ENCODE measurements at regions not wholly inside any gene's neighbourhood (a gene's known extent, or its start where the extent isn't known, plus 50 kb on each side); places are given as distances from the start of the nearest gene placed in this dataset.

DNA sequence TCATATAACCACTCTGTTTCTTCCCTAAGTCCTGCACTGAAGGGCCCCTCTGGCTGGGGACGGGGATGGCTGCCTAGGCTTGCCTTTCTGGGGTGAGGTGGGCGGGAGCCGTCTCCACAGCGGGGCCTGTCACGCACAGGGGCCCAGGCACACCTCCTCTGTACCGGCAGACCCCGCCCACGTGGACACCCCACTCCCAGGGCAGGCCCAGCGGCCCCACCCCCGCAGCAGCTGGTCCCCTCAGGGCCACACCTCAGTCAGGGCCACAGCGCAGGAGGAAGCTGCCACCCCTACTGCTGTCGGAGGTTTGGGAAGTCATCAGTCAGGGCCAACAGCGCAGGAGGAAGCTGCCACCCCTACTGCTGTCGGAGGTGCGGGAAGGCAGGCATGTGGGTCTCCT is 257.6 kb upstream of the RAB6C start:
- H3K9me3 Mint-ChIP-seq = no peaks in the 10 kb centered on the region
- no peak for DNase-seq (ENCODE audit: low spot score)
- H3K4me3 Mint-ChIP-seq = no peak overlapping the region
- intact Hi-C loops (cut with micrococcal nuclease) = no loop called here
- no peaks in the 10 kb centered on the region for H3K27me3 Mint-ChIP-seq (ENCODE audit: insufficient read depth)
- H3K36me3 Mint-ChIP-seq (ENCODE audit: low read depth) = no peaks in the 10 kb centered on the region
- no peaks in the 10 kb centered on the region for H3K4me1 Mint-ChIP-seq (ENCODE audit: low read depth)
- no peak overlapping the region for H3K27ac Mint-ChIP-seq

DNA sequence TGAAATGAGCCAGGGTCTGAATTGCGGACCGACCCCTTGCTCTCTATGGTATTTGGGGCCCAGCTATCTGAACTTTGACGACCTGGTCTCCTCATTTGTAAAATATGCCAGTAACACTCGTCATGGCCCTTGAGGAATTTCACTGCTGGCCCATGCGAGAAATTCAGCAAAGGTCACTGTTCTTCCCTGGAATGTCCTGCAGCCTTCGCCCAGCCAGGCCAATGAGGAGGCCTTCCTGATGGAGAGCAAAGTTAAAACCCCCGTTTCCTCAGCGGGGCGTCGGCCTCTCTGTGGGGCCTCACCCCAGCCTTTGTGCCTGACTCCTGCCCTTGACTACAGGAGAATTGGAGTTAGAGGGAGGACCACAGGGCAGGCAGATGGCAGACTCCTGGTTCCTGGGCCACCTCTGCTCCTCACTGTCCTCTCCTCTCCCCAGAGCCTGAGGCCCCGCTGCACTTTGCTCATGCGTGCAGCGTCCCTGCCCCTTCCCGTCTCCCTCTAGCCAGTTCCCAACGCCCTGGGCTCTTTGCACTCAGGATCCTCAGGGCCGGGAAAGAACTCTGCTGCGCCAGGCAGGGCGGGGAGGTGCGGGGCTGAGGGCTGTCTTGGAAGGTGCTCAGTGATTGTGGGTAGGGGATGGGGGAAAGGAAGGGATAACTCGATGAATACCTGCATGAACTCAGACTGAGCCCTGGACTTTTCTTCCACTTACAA is 257.0 kb upstream of the RAB6C start:
- Mint-ChIP-seq H3K27ac (no peak overlapping the region), H3K4me1 (ENCODE audit: low read depth) (no peaks in the 10 kb centered on the region), H3K9me3 (no peaks in the 10 kb centered on the region), H3K4me3 (no peak overlapping the region), H3K27me3 (ENCODE audit: insufficient read depth) (no peaks in the 10 kb centered on the region), H3K36me3 (ENCODE audit: low read depth) (no peaks in the 10 kb centered on the region)
- intact Hi-C loops (cut with micrococcal nuclease) = no loop called here
- DNase-seq (ENCODE audit: low spot score) = no peak

DNA sequence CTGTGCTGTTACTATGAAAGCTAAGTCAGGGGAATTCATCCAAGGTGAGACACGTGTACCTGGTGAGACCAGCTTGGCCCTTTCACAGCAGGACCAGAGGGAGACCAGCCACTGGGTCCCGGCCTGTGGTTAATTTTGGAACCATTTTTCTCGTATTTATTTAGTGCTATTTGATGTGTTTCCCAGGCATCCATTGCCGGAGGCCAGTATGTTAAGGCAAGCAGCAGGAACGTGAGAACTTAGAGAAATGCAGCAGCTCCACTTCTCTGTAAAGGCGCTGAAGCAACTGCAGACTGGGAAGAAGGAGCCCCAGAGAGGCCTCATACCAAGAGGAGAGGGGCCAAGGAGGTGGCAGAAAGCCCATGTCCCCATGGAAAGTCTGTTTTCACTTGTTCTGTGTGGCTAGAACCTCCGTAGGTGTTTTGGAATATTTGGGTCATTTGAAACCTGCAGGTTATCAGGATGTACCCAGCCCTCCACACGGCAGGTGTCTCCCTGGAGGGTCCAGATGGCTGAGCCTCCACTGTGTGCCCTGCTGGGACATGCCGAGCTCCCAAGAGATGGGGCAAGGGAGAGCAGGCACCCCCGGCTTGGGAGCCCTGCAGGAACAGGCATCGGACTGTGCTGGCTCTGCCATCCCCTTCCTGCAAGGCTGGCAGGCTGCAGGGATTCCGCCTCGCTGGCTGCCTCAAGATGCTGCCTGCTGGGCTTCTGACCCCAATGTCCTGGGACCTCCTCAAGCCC is 256.0 kb upstream of the RAB6C start:
- H3K36me3 Mint-ChIP-seq (ENCODE audit: low read depth) = no peaks in the 10 kb centered on the region
- no peaks in the 10 kb centered on the region for H3K4me1 Mint-ChIP-seq (ENCODE audit: low read depth)
- H3K27ac Mint-ChIP-seq = no peak overlapping the region
- no peaks in the 10 kb centered on the region for H3K9me3 Mint-ChIP-seq
- no peaks in the 10 kb centered on the region for H3K27me3 Mint-ChIP-seq (ENCODE audit: insufficient read depth)
- intact Hi-C loops (cut with micrococcal nuclease) = no loop called here
- no peak overlapping the region for H3K4me3 Mint-ChIP-seq
- DNase-seq (ENCODE audit: low spot score) = no peak

DNA sequence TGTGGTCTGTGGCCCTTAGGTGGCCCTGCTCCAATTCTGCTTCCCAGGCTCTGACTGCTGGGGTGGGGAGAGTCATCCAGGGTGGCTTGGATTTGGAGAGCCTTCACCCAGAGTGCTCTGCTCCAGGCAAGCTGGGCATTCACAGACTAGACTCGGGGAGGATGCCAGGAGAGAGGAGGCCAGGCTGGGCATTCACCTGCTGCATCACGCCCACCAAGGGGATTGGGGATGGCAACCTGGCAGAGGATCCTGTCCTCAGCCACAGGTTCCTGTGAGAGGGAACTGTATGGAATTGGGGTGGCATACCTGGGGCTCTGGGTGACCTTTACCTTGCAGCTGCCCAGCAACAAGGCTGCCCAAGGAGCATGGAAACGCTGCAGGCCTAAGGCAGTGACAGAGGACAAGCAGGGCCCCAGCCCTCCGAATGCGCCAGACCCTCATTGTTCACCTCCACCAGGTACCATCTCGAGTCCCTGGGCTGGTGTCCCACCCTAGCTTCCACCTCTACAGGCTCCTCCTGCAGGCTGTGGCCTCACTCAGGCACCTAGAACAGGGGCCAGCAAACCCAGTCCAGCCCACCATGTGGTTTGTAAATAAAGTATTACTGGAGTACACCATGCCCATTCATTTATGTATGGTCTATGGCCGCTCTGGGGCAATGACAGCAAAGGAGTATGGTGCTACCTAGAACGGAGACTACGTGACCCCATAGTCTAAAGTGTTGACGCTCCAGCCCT is 255.3 kb upstream of the RAB6C start:
- no peaks in the 10 kb centered on the region for H3K27me3 Mint-ChIP-seq (ENCODE audit: insufficient read depth)
- intact Hi-C loops (cut with micrococcal nuclease) = no loop called here
- no peaks in the 10 kb centered on the region for H3K4me1 Mint-ChIP-seq (ENCODE audit: low read depth)
- DNase-seq (ENCODE audit: low spot score) = no peak
- no peaks in the 10 kb centered on the region for H3K9me3 Mint-ChIP-seq
- H3K4me3 Mint-ChIP-seq = no peak overlapping the region
- no peaks in the 10 kb centered on the region for H3K36me3 Mint-ChIP-seq (ENCODE audit: low read depth)
- no peak overlapping the region for H3K27ac Mint-ChIP-seq

DNA sequence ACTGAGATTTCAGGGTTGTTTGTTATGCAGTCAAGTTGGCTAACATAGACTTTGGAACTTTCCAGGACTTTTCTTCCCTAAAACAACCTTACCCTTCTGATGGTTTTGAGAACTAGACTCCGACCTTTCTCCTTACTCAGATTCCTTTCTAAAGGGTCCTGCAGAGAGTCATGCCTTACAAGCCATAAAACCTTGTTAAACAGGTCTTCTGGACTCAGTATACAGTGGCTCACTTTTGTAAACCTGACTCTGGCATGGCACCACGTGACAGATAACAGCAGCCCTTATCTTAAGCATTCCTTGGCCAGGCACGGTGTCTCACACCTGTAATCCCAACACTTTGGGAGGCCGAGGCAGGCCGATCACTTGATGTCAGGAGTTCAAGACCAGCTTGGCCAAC is 253.2 kb upstream of the RAB6C start:
- no peaks in the 10 kb centered on the region for H3K36me3 Mint-ChIP-seq (ENCODE audit: low read depth)
- H3K4me3 Mint-ChIP-seq = no peak overlapping the region
- intact Hi-C loops (cut with micrococcal nuclease) = no loop called here
- no peaks in the 10 kb centered on the region for H3K9me3 Mint-ChIP-seq
- no peak for DNase-seq (ENCODE audit: low spot score)
- H3K4me1 Mint-ChIP-seq (ENCODE audit: low read depth) = no peaks in the 10 kb centered on the region
- H3K27ac Mint-ChIP-seq = no peak overlapping the region
- no peaks in the 10 kb centered on the region for H3K27me3 Mint-ChIP-seq (ENCODE audit: insufficient read depth)

DNA sequence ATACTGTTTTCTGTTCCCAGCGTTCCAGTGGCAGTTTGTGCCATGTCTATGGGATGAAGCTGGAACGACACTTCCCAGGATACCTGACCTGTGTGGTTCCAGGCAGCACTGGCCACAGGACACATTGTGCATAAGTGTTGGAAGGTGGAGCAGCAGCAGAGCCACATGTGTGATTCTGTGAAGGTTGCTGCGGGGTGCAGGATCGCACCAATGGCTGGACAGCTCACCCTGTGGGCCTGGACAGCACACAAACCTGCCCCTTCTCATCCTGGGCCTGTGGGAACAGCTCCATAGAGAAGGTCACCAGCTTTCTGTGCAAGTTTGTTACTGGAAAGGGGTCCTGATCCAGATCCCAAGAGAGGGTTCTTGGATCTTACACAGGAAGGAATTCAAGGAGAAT is 252.2 kb upstream of the RAB6C start:
- no peak for DNase-seq (ENCODE audit: low spot score)
- Mint-ChIP-seq H3K4me3 (no peak overlapping the region), H3K4me1 (ENCODE audit: low read depth) (no peaks in the 10 kb centered on the region), H3K27ac (no peak overlapping the region), H3K27me3 (ENCODE audit: insufficient read depth) (no peaks in the 10 kb centered on the region), H3K9me3 (no peaks in the 10 kb centered on the region), H3K36me3 (ENCODE audit: low read depth) (no peaks in the 10 kb centered on the region)
- intact Hi-C loops (cut with micrococcal nuclease) = no loop called here

DNA sequence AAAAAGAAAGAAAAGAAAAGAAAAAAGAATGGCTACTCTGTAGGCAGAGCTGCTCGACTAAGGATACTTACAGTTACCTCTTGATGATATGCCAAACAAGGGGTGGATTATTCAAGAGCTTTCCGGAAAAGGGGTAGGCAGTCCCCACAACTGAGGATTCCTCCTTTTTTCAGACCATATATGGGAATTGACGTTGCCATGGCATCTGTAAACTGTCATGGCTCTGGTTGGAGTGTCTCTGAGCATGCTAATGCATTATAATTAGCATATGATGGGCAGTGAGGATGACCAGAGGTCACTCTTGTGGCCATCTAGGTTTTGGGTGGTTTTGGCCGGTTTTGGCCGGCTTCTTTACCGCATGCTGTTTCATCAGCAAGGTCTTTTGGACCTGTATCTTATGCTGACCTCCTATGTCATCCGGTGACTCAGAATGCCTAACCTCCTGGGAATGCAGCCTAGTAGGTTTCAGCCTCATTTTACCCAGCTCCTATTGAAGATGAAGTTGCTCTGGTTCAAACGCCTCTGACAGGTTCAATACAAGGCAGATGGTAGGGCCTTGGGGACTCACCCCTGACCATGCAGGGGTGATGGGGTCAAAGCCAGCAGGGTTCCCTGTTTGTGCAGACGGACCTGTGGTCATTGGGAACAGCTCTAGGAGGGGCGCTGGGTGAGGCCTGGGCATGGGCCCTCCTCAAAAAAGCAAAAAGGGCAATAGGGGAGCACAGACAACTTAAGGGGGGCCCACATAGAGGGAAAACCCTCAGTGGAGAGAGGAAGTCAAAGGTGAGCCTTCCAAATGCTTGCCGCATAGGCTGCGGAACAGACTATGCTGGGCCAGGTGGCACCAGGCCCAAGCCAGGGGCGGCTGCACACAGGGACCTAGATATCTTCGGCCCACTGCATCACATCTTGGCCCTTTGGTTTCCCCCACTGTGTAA is 251.2 kb upstream of the RAB6C start:
- Mint-ChIP-seq H3K9me3 (no peaks in the 10 kb centered on the region), H3K27me3 (ENCODE audit: insufficient read depth) (no peaks in the 10 kb centered on the region), H3K4me1 (ENCODE audit: low read depth) (no peaks in the 10 kb centered on the region), H3K4me3 (no peak overlapping the region), H3K27ac (no peak overlapping the region), H3K36me3 (ENCODE audit: low read depth) (no peaks in the 10 kb centered on the region)
- DNase-seq (ENCODE audit: low spot score) = no peak
- intact Hi-C loops (cut with micrococcal nuclease) = no loop called here

DNA sequence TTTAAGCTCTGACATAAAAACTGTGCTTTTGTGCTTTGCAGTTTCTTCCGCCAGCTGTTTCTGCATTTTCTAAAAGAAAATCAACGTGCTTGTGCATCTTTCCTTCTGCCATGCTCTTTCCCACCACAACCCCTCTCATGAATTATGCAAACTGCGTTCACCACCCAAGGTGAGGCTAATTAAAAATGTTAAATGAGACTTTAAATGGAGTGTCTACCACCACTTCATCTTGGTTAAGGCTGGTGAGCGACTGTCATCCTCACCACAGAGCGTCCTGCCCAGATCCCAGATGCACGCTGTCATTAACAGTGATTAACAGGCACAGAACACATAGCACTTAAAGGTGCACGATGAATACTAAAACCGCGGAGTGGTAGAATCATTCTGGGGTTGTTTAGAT is 250.5 kb upstream of the RAB6C start:
- H3K4me1 Mint-ChIP-seq (ENCODE audit: low read depth) = no peaks in the 10 kb centered on the region
- H3K27me3 Mint-ChIP-seq (ENCODE audit: insufficient read depth) = no peaks in the 10 kb centered on the region
- no peaks in the 10 kb centered on the region for H3K36me3 Mint-ChIP-seq (ENCODE audit: low read depth)
- H3K9me3 Mint-ChIP-seq = no peaks in the 10 kb centered on the region
- H3K27ac Mint-ChIP-seq = no peak overlapping the region
- no peak overlapping the region for H3K4me3 Mint-ChIP-seq
- intact Hi-C loops (cut with micrococcal nuclease) = no loop called here
- DNase-seq (ENCODE audit: low spot score) = no peak

DNA sequence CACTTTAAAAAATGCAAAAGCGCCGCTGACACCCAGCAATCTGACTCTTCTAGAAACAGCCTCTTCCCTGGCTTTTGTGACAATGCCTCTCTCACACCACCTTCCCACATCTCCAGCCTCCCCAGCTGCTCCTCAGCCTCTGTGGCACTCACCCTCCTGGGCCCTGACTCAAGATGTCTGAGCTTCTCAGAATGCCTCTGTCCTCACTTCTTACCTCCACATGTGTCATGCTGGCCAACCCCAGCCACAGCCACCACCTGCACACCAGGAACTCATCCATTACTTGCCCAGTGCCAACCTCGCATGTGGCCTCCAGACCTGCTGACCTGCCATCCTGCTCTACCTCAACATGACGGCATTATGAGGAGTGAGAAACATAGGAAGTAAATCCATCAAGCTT is 249.8 kb upstream of the RAB6C start:
- Mint-ChIP-seq H3K27me3 (ENCODE audit: insufficient read depth) (no peaks in the 10 kb centered on the region), H3K4me3 (no peak overlapping the region), H3K36me3 (ENCODE audit: low read depth) (no peaks in the 10 kb centered on the region), H3K9me3 (no peaks in the 10 kb centered on the region), H3K27ac (no peak overlapping the region), H3K4me1 (ENCODE audit: low read depth) (no peaks in the 10 kb centered on the region)
- DNase-seq (ENCODE audit: low spot score) = no peak
- intact Hi-C loops (cut with micrococcal nuclease) = no loop called here

DNA sequence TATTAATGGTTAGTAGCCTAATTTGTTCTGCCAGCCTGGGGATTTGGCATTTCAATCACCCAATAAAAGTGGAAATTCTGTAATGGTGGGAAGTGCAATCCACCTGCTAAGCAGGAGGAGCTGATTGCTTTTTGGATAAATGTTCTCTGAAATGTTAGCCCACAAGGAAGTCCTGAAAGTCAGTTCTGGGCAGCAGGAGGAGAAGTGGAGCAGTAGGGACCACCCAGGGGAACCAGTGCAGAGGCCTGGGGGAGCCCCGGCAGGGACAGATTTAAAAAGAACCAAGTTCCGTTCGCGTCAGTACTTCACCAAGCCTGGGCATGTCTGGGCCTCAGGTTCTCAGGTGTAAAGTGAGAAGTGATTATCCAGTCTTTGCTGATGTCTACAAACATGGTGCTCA is 248.5 kb upstream of the RAB6C start:
- no peaks in the 10 kb centered on the region for H3K36me3 Mint-ChIP-seq (ENCODE audit: low read depth)
- H3K27me3 Mint-ChIP-seq (ENCODE audit: insufficient read depth) = no peaks in the 10 kb centered on the region
- no peaks in the 10 kb centered on the region for H3K4me1 Mint-ChIP-seq (ENCODE audit: low read depth)
- H3K4me3 Mint-ChIP-seq = no peak overlapping the region
- no peak for DNase-seq (ENCODE audit: low spot score)
- H3K9me3 Mint-ChIP-seq = no peaks in the 10 kb centered on the region
- intact Hi-C loops (cut with micrococcal nuclease) = no loop called here
- H3K27ac Mint-ChIP-seq = no peak overlapping the region

DNA sequence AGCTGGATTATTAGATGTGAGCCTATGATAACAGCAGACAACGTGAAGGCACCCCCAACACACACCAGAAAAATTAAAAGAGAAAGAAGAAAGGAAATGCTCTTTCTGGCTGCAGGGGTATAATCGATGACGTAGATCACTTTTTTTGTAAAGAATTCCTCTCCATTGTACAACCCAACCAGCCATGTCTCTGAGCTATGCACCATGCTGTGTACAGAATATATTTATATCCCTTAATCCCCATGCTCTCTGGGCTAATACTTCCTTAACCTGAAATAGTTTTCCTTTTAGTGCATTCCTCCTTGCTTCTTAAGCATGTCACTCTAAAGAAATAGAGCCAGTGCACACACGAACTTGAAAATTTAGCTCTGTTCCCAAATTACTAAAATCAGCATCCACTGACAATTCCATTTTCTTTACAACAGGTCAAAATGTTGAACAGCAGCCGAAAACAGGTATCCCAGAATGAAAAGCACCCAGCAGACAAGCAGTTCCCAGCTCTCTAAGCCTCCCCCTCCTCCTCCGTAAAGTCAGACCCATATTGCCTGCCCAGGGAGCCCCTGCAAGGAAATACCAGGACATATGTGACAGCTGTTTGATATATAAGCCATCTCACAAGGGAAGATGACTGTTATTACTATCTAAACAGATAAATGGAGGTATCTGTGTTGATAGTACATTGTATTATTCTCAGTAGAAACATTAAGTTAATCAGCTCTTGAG is 247.4 kb upstream of the RAB6C start:
- H3K27me3 Mint-ChIP-seq (ENCODE audit: insufficient read depth) = no peaks in the 10 kb centered on the region
- no peak overlapping the region for H3K4me3 Mint-ChIP-seq
- no peak for DNase-seq (ENCODE audit: low spot score)
- intact Hi-C loops (cut with micrococcal nuclease) = no loop called here
- no peak overlapping the region for H3K27ac Mint-ChIP-seq
- no peaks in the 10 kb centered on the region for H3K36me3 Mint-ChIP-seq (ENCODE audit: low read depth)
- H3K9me3 Mint-ChIP-seq = no peaks in the 10 kb centered on the region
- H3K4me1 Mint-ChIP-seq (ENCODE audit: low read depth) = no peaks in the 10 kb centered on the region

DNA sequence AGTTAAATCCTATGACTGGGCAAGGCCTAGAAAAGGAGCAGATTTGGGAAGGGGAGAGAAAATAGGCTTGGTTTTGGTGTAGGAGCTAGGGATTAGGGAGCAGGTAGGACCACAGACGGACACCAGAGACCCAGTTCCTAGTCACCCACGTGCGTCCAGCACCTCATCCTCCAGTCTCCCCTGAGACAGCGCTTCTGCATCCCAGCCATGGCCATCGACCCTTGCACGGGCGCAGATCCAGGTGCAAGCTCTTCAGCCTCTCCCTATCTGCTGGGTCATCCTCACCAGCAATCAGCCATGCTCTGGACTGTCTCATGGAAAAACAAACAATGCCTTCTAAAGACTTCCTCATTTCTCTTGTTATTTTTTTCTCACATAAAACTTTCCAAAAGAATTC is 246.8 kb upstream of the RAB6C start:
- Mint-ChIP-seq H3K9me3 (no peaks in the 10 kb centered on the region), H3K36me3 (ENCODE audit: low read depth) (no peaks in the 10 kb centered on the region), H3K4me1 (ENCODE audit: low read depth) (no peaks in the 10 kb centered on the region), H3K27ac (no peak overlapping the region), H3K27me3 (ENCODE audit: insufficient read depth) (no peaks in the 10 kb centered on the region), H3K4me3 (no peak overlapping the region)
- no peak for DNase-seq (ENCODE audit: low spot score)
- intact Hi-C loops (cut with micrococcal nuclease) = no loop called here

All from activated T-helper 1 cell treated with anti-CD3 and anti-CD28 coated beads, Interleukin-12 subunit alpha, Interleukin-12 subunit beta, Interleukin-2, Interleukin-4 antibody, amounts not matched to agents 30 ng/mL and 10 ng/mL and 1 ng/mL, durations not matched to agents 14 hours and 24 hours and 36 hours (primary cell).